GM12878 (cell line): ENCODE measurements at regions not wholly inside any gene's neighbourhood (a gene's known extent, or its start where the extent isn't known, plus 50 kb on each side); places are given as distances from the start of the nearest gene placed in this dataset.

Experiments used
- ATAC-seq: fragments of 200-7000 bp; cut with Tn5 transposase; 3 replicates; pipeline ENCODE4 v1.9.1; 2020; ENCODE audit warnings: mild to moderate bottlenecking, moderate library complexity
- BruUV-seq: library from RNA; stranded (reverse); fragments of 400-500 nt; replicated peaks from 2 replicates; lab custom pipeline; 2021; lab: Mats Ljungman, UMichigan
- CTCF ChIA-PET: fragments of 300-600 bp; sonication (Branson Sonifier 250); formaldehyde crosslinking; extraction: SDS; loops from one replicate; lab custom pipeline; 2021; ENCODE audit warnings: inconsistent platforms; lab: Yijun Ruan, JAX
- POLR2A ChIA-PET: fragments of 350-600 bp; formaldehyde crosslinking; extraction: SDS; loops from one replicate; lab custom pipeline; 2021; ENCODE audit warnings: inconsistent platforms; lab: Charles Lee
- RAD21 ChIA-PET: fragments of 300-600 bp; sonication (Branson Sonifier 250); formaldehyde crosslinking; loops from one replicate; lab custom pipeline; 2023; ENCODE audit warnings: antibody characterized with exemption; ENCODE audit not compliant: unreplicated experiment; lab: Charles Lee
- SMC1A ChIA-PET: fragments of 300-600 bp; sonication (Branson Sonifier 250); formaldehyde crosslinking; loops from one replicate; lab custom pipeline; 2023; ENCODE audit not compliant: unreplicated experiment, uncharacterized antibody; lab: Charles Lee
- DNase-seq: peaks from one replicate; pipeline ENCODE4 v3.0.0-alpha.2; 2011; ENCODE audit warnings: low read depth, low spot score
- FAIRE-seq: peaks from 3 replicates; lab custom pipeline; 2011; peaks lifted over from hg19 to GRCh38; lab: Jason Lieb, UNC
- H2AFZ ChIP-seq: 2 replicates; pipeline ENCODE4 v1.6.0; 2011; ENCODE audit warnings: low read depth, low read length, control low read depth; ENCODE audit not compliant: control insufficient read depth
- H3K27ac ChIP-seq: 2 replicates; pipeline ENCODE4 v1.5.1; 2011; ENCODE audit warnings: control low read depth; ENCODE audit not compliant: control insufficient read depth, insufficient read depth
- H3K27me3 ChIP-seq, 2 experiments: replicated peaks in 1 of 2; 2 replicates each; pipeline versions ENCODE4 v1.6.0 to v1.6.1; 2011; ENCODE audit warnings: low read length in 1 of 2; ENCODE audit not compliant: control insufficient read depth in 2 of 2, insufficient read depth in 2 of 2
- H3K36me3 ChIP-seq, 2 experiments: 2 replicates each; pipeline ENCODE4 v1.5.1; 2011; ENCODE audit warnings: low read length in 1 of 2; ENCODE audit not compliant: control insufficient read depth in 2 of 2, insufficient read depth in 2 of 2
- H3K4me1 ChIP-seq: 2 replicates; pipeline ENCODE4 v1.6.1; 2011; ENCODE audit warnings: mild to moderate bottlenecking, low read length, moderate library complexity, mixed read lengths; ENCODE audit not compliant: control insufficient read depth, insufficient read depth
- H3K4me2 ChIP-seq: 2 replicates; pipeline ENCODE4 v1.6.0; 2011; ENCODE audit warnings: control low read depth; ENCODE audit not compliant: control insufficient read depth, insufficient read depth
- H3K4me3 ChIP-seq: fragments of 200-600 bp; sonication (generic); 2 replicates; pipeline ENCODE4 v1.5.1; 2016
- H3K79me2 ChIP-seq: 2 replicates; pipeline ENCODE4 v1.6.0; 2011; ENCODE audit warnings: low read length; ENCODE audit not compliant: control insufficient read depth, insufficient read depth
- H3K9ac ChIP-seq: 2 replicates; pipeline ENCODE4 v1.8.0; 2011; ENCODE audit warnings: low read length, control low read depth, mixed read lengths; ENCODE audit not compliant: control insufficient read depth, insufficient read depth
- H3K9me3 ChIP-seq: replicated peaks from 3 replicates; pipeline ENCODE4 v1.5.1; 2011; ENCODE audit warnings: mild to moderate bottlenecking, low read length; ENCODE audit not compliant: control insufficient read depth, insufficient read depth
- H4K20me1 ChIP-seq: 2 replicates; pipeline ENCODE4 v1.6.0; 2011; ENCODE audit not compliant: control insufficient read depth, insufficient read depth
- BCL3 ChIP-seq: IDR thresholded peaks from 2 replicates; pipeline ENCODE4 v1.6.1; 2011; ENCODE audit warnings: borderline replicate concordance, low read depth, mild to moderate bottlenecking, moderate library complexity, low read length; ENCODE audit not compliant: insufficient read depth, poor library complexity, severe bottlenecking
- CHD1 ChIP-seq: IDR thresholded peaks from 2 replicates; pipeline ENCODE4 v1.6.1; 2012; ENCODE audit warnings: low read depth, low read length, improper control_type of control experiment
- IKZF1 ChIP-seq: fragments of 450-650 bp; conservative IDR thresholded peaks from 2 replicates; pipeline ENCODE4 v1.6.1; 2017; ENCODE audit warnings: antibody characterized with exemption, mild to moderate bottlenecking
- KLF5 ChIP-seq: fragments of 450-650 bp; IDR thresholded peaks from 2 replicates; pipeline ENCODE4 v1.6.1; 2014; ENCODE audit warnings: mild to moderate bottlenecking; ENCODE audit not compliant: partially characterized antibody
- LARP7 ChIP-seq: fragments of 450-650 bp; IDR thresholded peaks from 2 replicates; pipeline ENCODE4 v1.6.1; 2017; ENCODE audit warnings: mild to moderate bottlenecking
- MAX ChIP-seq: IDR thresholded peaks from 2 replicates; pipeline ENCODE4 v1.6.1; 2012; ENCODE audit warnings: low read depth, low read length, improper control_type of control experiment
- TAF1 ChIP-seq: IDR thresholded peaks from 2 replicates; pipeline ENCODE4 v1.6.1; 2011; ENCODE audit warnings: mild to moderate bottlenecking, low read depth, low read length, borderline replicate concordance
- WGBS: methylation state at CpG from one replicate; pipeline ENCODE4 v1.1.6; 2016; ENCODE audit warnings: low lambda C conversion rate; ENCODE audit not compliant: insufficient replicate concordance, insufficient coverage; ENCODE audit errors: missing lambda C conversion rate; 5-methylcytosine and 5-hydroxymethylcytosine counted together
- in situ Hi-C: fragments of 300-500 bp; cut with MboI; formaldehyde crosslinking; loops from 9 replicates; pipeline ENCODE4 v1.14.3; 2018; ENCODE audit warnings: mixed read lengths
- intact Hi-C: fragments of 100-400 bp; cut with micrococcal nuclease; formaldehyde crosslinking; loops from one replicate; pipeline ENCODE4 v1.14.2; 2022; ENCODE audit not compliant: unreplicated experiment
- TF ChIP-seq, protein P1 (sequence below): fragments of 450-650 bp; IDR thresholded peaks from 2 replicates; pipeline ENCODE4 v1.6.1; 2018; ENCODE audit warnings: mild to moderate bottlenecking, low read depth, moderate library complexity; ENCODE audit not compliant: partially characterized antibody
- TF ChIP-seq, protein P2 (sequence below): IDR thresholded peaks from 2 replicates; pipeline ENCODE4 v1.6.1; 2012; ENCODE audit warnings: low read depth, low read length, improper control_type of control experiment

GRCh38 chr9:113692256-113692655, 183.9 kb upstream of the ZNF618 start (continued):
- TF ChIP-seq CHD1 (no peak), LARP7 (no peak), TAF1 (no peak), MAX (no peak), IKZF1 (no peak), KLF5 (no peak)
- TF ChIP-seq, protein P1, sequence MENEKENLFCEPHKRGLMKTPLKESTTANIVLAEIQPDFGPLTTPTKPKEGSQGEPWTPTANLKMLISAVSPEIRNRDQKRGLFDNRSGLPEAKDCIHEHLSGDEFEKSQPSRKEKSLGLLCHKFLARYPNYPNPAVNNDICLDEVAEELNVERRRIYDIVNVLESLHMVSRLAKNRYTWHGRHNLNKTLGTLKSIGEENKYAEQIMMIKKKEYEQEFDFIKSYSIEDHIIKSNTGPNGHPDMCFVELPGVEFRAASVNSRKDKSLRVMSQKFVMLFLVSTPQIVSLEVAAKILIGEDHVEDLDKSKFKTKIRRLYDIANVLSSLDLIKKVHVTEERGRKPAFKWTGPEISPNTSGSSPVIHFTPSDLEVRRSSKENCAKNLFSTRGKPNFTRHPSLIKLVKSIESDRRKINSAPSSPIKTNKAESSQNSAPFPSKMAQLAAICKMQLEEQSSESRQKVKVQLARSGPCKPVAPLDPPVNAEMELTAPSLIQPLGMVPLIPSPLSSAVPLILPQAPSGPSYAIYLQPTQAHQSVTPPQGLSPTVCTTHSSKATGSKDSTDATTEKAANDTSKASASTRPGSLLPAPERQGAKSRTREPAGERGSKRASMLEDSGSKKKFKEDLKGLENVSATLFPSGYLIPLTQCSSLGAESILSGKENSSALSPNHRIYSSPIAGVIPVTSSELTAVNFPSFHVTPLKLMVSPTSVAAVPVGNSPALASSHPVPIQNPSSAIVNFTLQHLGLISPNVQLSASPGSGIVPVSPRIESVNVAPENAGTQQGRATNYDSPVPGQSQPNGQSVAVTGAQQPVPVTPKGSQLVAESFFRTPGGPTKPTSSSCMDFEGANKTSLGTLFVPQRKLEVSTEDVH = no peak
- TF ChIP-seq, all 136 proteins: peak for 0

GRCh38 chr9:113694912-113695311, 181.2 kb upstream of the ZNF618 start:
- Histone ChIP-seq H3K9ac (no peak overlapping the region), H3K27me3 (no peaks in the 10 kb centered on the region; a peak in 1 of 4 replicates), H2AFZ (no peak overlapping the region), H3K4me1 (no peaks in the 10 kb centered on the region; the same call in 1 of the 2 replicates), H3K36me3 (no peaks in the 10 kb centered on the region), H4K20me1 (no peaks in the 10 kb centered on the region), H3K27ac (no peak overlapping the region), H3K4me3 (no peak overlapping the region), H3K9me3 (no peaks in the 10 kb centered on the region), H3K79me2 (no peaks in the 10 kb centered on the region), H3K4me2 (no peak overlapping the region)
- POLR2A ChIA-PET = no interaction called here
- CTCF ChIA-PET = no interaction called here
- BruUV-seq = no TSS peak
- ATAC-seq (no peak), DNase-seq (no peak), FAIRE-seq (no peak)
- 7% methylated on average over 4 of the region's 4 CpGs for WGBS
- in situ Hi-C loops = no loop called here
- SMC1A ChIA-PET = no interaction called here
- RAD21 ChIA-PET = no interaction called here
- intact Hi-C loops = no loop called here
- TF ChIP-seq, protein P2, sequence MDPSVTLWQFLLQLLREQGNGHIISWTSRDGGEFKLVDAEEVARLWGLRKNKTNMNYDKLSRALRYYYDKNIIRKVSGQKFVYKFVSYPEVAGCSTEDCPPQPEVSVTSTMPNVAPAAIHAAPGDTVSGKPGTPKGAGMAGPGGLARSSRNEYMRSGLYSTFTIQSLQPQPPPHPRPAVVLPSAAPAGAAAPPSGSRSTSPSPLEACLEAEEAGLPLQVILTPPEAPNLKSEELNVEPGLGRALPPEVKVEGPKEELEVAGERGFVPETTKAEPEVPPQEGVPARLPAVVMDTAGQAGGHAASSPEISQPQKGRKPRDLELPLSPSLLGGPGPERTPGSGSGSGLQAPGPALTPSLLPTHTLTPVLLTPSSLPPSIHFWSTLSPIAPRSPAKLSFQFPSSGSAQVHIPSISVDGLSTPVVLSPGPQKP = no peak
- peak; percentile 79 for TF ChIP-seq BCL3
